ENCODE measurements at regions not wholly inside any gene's neighbourhood (a gene's known extent, or its start where the extent isn't known, plus 50 kb on each side); places are given as distances from the start of the nearest gene placed in this dataset.

DNA sequence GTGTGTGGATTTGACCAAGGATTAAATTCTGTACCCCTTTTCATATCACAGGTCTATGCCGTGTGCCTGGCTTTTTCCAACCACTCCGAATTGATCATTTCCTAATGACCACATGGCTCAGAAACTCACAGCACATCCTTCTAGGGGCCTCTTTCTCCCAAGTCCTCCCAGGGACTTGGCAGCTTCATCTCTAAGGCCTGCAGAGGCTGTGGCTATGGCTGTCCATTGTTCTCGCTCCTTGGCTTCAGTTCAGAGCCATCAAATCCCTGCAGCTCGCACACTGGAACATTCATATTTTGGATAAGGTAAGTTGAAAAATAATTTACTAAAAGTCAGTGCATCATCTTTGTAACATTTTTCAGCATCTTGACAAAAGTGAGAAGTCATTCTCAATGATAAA is 497.2 kb upstream of the CDH4 start:
- Histone ChIP-seq H3K4me3 (no peak overlapping the region), H3K9me3 (no peaks in the 10 kb centered on the region), H3K36me3 (no peaks in the 10 kb centered on the region), H3K27ac (no peak overlapping the region), H3K4me1 (no peaks in the 10 kb centered on the region), H3K27me3 (no peaks in the 10 kb centered on the region)
- no peak for DNase-seq
- TF ChIP-seq POLR2A (IDR thresholded peaks at IDR 0.05) = no peak
- TF ChIP-seq, protein P1, sequence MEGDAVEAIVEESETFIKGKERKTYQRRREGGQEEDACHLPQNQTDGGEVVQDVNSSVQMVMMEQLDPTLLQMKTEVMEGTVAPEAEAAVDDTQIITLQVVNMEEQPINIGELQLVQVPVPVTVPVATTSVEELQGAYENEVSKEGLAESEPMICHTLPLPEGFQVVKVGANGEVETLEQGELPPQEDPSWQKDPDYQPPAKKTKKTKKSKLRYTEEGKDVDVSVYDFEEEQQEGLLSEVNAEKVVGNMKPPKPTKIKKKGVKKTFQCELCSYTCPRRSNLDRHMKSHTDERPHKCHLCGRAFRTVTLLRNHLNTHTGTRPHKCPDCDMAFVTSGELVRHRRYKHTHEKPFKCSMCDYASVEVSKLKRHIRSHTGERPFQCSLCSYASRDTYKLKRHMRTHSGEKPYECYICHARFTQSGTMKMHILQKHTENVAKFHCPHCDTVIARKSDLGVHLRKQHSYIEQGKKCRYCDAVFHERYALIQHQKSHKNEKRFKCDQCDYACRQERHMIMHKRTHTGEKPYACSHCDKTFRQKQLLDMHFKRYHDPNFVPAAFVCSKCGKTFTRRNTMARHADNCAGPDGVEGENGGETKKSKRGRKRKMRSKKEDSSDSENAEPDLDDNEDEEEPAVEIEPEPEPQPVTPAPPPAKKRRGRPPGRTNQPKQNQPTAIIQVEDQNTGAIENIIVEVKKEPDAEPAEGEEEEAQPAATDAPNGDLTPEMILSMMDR (IDR thresholded peaks at IDR 0.05) = no peak
- intact Hi-C loops (cut with DNase I; ENCODE audit: low total_unique reads) = no loop called here

DNA sequence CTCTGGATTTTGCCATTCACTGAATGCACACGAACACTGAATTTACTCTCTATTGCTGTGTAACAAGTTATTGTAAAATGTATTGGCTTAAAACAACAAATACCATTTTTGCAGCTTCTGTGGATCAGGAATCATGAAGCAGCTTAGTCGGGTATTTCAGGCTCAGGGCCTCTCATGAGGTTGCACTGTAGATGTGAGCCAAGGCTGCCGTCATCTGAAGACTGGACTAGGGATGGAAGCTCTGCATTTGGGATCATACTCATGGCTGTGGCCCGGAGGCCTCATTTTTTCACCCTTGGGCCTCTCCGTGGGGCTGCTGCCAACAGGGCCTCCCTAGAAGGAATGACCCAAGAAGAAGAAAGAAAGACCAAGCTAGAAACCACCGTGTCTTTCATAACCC is 492.4 kb upstream of the CDH4 start:
- DNase-seq = no peak
- no peaks in the 10 kb centered on the region for H3K27me3 ChIP-seq
- no peaks in the 10 kb centered on the region for H3K36me3 ChIP-seq
- no peaks in the 10 kb centered on the region for H3K4me1 ChIP-seq
- TF ChIP-seq, protein P1 (IDR thresholded peaks at IDR 0.05) = no peak
- TF ChIP-seq POLR2A (IDR thresholded peaks at IDR 0.05) = no peak
- H3K27ac ChIP-seq = no peak overlapping the region
- no peaks in the 10 kb centered on the region for H3K9me3 ChIP-seq
- intact Hi-C loops (cut with DNase I; ENCODE audit: low total_unique reads) = no loop called here
- H3K4me3 ChIP-seq = no peak overlapping the region

DNA sequence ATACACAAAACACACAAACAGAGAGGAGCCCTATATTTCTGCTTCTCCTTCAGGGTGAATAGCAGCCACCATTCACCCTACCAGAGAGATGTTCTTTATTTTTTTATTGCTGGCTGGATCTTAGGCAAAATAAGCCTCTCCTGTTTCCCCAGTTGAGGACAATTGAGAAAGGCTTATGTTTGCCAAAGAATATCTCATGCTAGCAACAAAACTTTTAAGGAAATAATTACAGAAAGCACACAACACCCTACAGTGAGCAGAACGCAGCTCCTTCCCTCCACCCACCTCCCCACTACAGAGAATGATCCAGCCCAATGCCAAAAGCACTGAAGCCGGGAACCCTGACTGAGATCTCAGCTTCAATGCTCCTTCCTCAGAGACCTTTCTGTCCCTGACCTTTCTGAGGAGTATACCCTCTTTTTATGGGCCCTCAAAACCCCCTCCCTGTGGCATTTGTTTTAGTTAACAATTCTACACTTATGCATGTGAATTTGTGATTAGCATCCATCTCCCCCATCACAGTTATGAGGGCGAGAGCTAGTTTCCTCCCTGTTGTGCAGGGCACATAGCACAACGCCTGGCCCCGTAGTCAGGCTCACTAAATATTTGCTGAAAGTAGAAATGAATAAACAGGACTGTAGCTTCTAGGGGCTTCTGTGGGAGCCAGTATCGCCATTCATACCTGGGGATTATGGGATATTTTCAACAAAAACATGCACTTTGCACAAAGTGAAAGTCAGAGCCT is 491.6 kb upstream of the CDH4 start:
- Histone ChIP-seq H3K36me3 (no peaks in the 10 kb centered on the region), H3K4me1 (no peaks in the 10 kb centered on the region), H3K9me3 (no peaks in the 10 kb centered on the region), H3K27me3 (no peaks in the 10 kb centered on the region), H3K4me3 (no peak overlapping the region), H3K27ac (no peak overlapping the region)
- TF ChIP-seq, protein P1 (IDR thresholded peaks at IDR 0.05) = no peak
- no peak for TF ChIP-seq POLR2A (IDR thresholded peaks at IDR 0.05)
- intact Hi-C loops (cut with DNase I; ENCODE audit: low total_unique reads) = no loop called here
- no peak for DNase-seq

GRCh38 chr20:60761056-60761455 is 491.0 kb upstream of the CDH4 start:
- H3K36me3 ChIP-seq = no peaks in the 10 kb centered on the region
- intact Hi-C loops (cut with DNase I; ENCODE audit: low total_unique reads) = no loop called here
- DNase-seq = no peak
- H3K4me3 ChIP-seq = no peak overlapping the region
- no peak overlapping the region for H3K27ac ChIP-seq
- H3K27me3 ChIP-seq = no peaks in the 10 kb centered on the region
- TF ChIP-seq POLR2A (IDR thresholded peaks at IDR 0.05) = no peak
- TF ChIP-seq, protein P1 (IDR thresholded peaks at IDR 0.05) = no peak
- no peaks in the 10 kb centered on the region for H3K4me1 ChIP-seq
- H3K9me3 ChIP-seq = no peaks in the 10 kb centered on the region

- H3K27me3 ChIP-seq = no peaks in the 10 kb centered on the region
- no peak overlapping the region for H3K27ac ChIP-seq
- H3K36me3 ChIP-seq = no peaks in the 10 kb centered on the region
- no peaks in the 10 kb centered on the region for H3K4me1 ChIP-seq
- no peak for TF ChIP-seq POLR2A (IDR thresholded peaks at IDR 0.05)
- TF ChIP-seq, protein P1 (IDR thresholded peaks at IDR 0.05) = no peak
- intact Hi-C loops (cut with DNase I; ENCODE audit: low total_unique reads) = no loop called here
- H3K4me3 ChIP-seq = no peak overlapping the region
- no peaks in the 10 kb centered on the region for H3K9me3 ChIP-seq
- DNase-seq = no peak
These were observed 489.7 kb upstream of the CDH4 start for GRCh38 chr20:60762386-60762785.

All from uterus (tissue), 3 donors.